Karpas-422 (cell line): ENCODE measurements at regions not wholly inside any gene's neighbourhood (a gene's known extent, or its start where the extent isn't known, plus 50 kb on each side); places are given as distances from the start of the nearest gene placed in this dataset.

Experiments used
- DNase-seq: peaks from one replicate; pipeline ENCODE4 v3.0.0-alpha.2; 2015
- H2AFZ ChIP-seq: fragments of 200-600 bp; sonication (generic); 2 replicates; pipeline ENCODE4 v1.6.1; 2014; ENCODE audit warnings: antibody characterized with exemption, low read length, mixed read lengths
- H3K27ac ChIP-seq: fragments of 200-600 bp; sonication (generic); 2 replicates; pipeline ENCODE4 v1.5.1; 2014; ENCODE audit warnings: mild to moderate bottlenecking, low read length, moderate library complexity
- H3K27me3 ChIP-seq: fragments of 200-600 bp; sonication (generic); 2 replicates; pipeline ENCODE4 v1.6.1; 2014; ENCODE audit warnings: low read length, mixed read lengths
- H3K36me3 ChIP-seq: fragments of 200-600 bp; sonication (generic); 2 replicates; pipeline ENCODE4 v1.6.1; 2014; ENCODE audit warnings: low read length, mixed read lengths; ENCODE audit not compliant: insufficient read depth
- H3K4me1 ChIP-seq: fragments of 200-600 bp; sonication (generic); 2 replicates; pipeline ENCODE4 v1.6.1; 2014; ENCODE audit warnings: mild to moderate bottlenecking, low read length, mixed read lengths
- H3K4me2 ChIP-seq: fragments of 200-600 bp; sonication (generic); 2 replicates; pipeline ENCODE4 v1.6.1; 2014; ENCODE audit warnings: low read length, low read depth, mild to moderate bottlenecking; ENCODE audit not compliant: poor library complexity, severe bottlenecking
- H3K4me3 ChIP-seq: fragments of 200-600 bp; sonication (generic); 2 replicates; pipeline ENCODE4 v1.5.1; 2014; ENCODE audit warnings: mild to moderate bottlenecking, antibody characterized with exemption, low read length, mixed read lengths
- H3K79me2 ChIP-seq: fragments of 200-600 bp; sonication (generic); 2 replicates; pipeline ENCODE4 v1.6.1; 2014; ENCODE audit warnings: mild to moderate bottlenecking, low read length, mixed read lengths
- H3K9ac ChIP-seq: fragments of 200-600 bp; sonication (generic); 2 replicates; pipeline ENCODE4 v1.6.0; 2014; ENCODE audit warnings: low read length
- H3K9me2 ChIP-seq: fragments of 200-600 bp; sonication (generic), shearing (Covaris generic); replicated peaks from 2 replicates; pipeline ENCODE4 v1.6.0; 2014; ENCODE audit warnings: mild to moderate bottlenecking, low read length, moderate library complexity; ENCODE audit not compliant: insufficient read depth
- H3K9me3 ChIP-seq: fragments of 300-700, 200-600 bp; sonication (generic); 2 replicates; pipeline ENCODE4 v1.6.1; 2014; ENCODE audit warnings: low read length, mixed read lengths
- H4K20me1 ChIP-seq: fragments of 200-600 bp; sonication (generic); 2 replicates; pipeline ENCODE4 v1.6.1; 2014; ENCODE audit warnings: mild to moderate bottlenecking, antibody characterized with exemption, low read length, low read depth; ENCODE audit not compliant: insufficient read depth

- H3K9me3 ChIP-seq = peaks cover 23% of the 10 kb centered on the region
- no peak overlapping the region for H3K27ac ChIP-seq
- H3K4me2 ChIP-seq = no peak overlapping the region
- H3K4me1 ChIP-seq = no peaks in the 10 kb centered on the region
- no peaks in the 10 kb centered on the region for H3K36me3 ChIP-seq
- no peak for DNase-seq
- H2AFZ ChIP-seq = no peak overlapping the region
- H3K27me3 ChIP-seq = no peaks in the 10 kb centered on the region
- H3K79me2 ChIP-seq = no peaks in the 10 kb centered on the region
- H4K20me1 ChIP-seq = no peaks in the 10 kb centered on the region
- H3K9me2 ChIP-seq = no peaks in the 10 kb centered on the region; the same call in 1 of the 2 replicates
- no peak overlapping the region for H3K9ac ChIP-seq
- H3K4me3 ChIP-seq = no peak overlapping the region
These were observed 325.4 kb upstream of the LINC00305 start for GRCh38 chr18:64474255-64474654.

DNA sequence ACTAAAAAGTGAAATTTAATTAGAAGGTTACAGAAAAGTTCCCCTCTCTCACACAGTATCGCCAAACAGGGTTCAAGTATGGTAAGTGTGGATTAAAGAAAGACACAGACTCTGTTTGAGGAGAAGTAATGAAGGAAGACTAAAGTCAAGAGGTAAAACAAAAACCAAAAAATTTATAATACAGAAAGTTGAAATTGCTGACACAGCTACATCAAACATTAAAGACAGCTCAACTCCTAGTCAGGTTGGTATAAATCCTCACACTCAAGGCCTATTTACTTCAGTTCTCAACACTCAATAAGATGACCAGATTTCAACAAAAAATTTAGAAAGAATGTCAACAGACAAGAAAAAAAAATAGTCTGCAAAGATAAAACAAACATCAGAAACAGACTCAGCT, 300.5 kb upstream of the LINC00305 start:
- Histone ChIP-seq H3K4me3 (no peak overlapping the region), H3K36me3 (no peaks in the 10 kb centered on the region), H2AFZ (no peak overlapping the region), H3K9me3 (peaks cover 5% of the 10 kb centered on the region; the same call in 1 of the 2 replicates), H3K27me3 (no peaks in the 10 kb centered on the region), H3K27ac (no peak overlapping the region), H3K9me2 (no peaks in the 10 kb centered on the region), H3K79me2 (no peaks in the 10 kb centered on the region), H3K4me1 (no peaks in the 10 kb centered on the region), H3K4me2 (no peak overlapping the region), H3K9ac (no peak overlapping the region), H4K20me1 (no peaks in the 10 kb centered on the region)
- no peak for DNase-seq

- Histone ChIP-seq H3K9me3 (peaks cover 5% of the 10 kb centered on the region; the same call in 1 of the 2 replicates), H3K4me1 (no peaks in the 10 kb centered on the region), H3K4me2 (no peak overlapping the region), H3K4me3 (no peak overlapping the region), H3K79me2 (no peaks in the 10 kb centered on the region), H3K9me2 (no peaks in the 10 kb centered on the region), H3K9ac (no peak overlapping the region), H3K27me3 (no peaks in the 10 kb centered on the region), H3K27ac (no peak overlapping the region), H4K20me1 (no peaks in the 10 kb centered on the region), H3K36me3 (no peaks in the 10 kb centered on the region), H2AFZ (no peak overlapping the region)
- no peak for DNase-seq
These were observed 295.9 kb upstream of the LINC00305 start for GRCh38 chr18:64444819-64445218.

GRCh38 chr18:64438178-64438577, 289.3 kb upstream of the LINC00305 start:
- H3K9me3 ChIP-seq = peaks cover 13% of the 10 kb centered on the region
- no peaks in the 10 kb centered on the region for H3K79me2 ChIP-seq
- H3K27me3 ChIP-seq = no peaks in the 10 kb centered on the region
- no peak overlapping the region for H3K27ac ChIP-seq
- no peaks in the 10 kb centered on the region for H4K20me1 ChIP-seq
- no peak overlapping the region for H3K9ac ChIP-seq
- H2AFZ ChIP-seq = no peak overlapping the region
- DNase-seq = no peak
- H3K4me1 ChIP-seq = no peaks in the 10 kb centered on the region
- H3K4me2 ChIP-seq = no peak overlapping the region
- H3K9me2 ChIP-seq = no peaks in the 10 kb centered on the region
- no peak overlapping the region for H3K4me3 ChIP-seq
- no peaks in the 10 kb centered on the region for H3K36me3 ChIP-seq

DNA sequence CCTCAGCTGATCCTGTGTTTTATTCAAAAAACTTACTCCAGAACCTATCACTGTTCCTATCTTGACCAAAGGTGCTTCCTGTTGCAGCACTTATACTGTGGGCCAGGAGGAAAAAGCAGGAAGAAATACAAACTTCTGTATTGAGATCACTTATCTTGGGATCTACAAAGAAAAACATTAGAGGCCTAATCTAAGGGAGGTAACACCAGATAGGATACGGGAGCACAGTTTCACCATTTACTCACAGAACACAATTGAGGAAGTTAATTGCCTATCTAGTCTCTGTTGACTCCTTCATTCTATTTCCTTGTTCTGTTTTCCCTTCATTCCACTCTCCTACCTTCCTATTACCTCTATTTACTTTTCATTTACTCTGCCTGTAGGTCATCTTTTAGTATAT, 287.2 kb upstream of the LINC00305 start:
- H2AFZ ChIP-seq = no peak overlapping the region

DNA sequence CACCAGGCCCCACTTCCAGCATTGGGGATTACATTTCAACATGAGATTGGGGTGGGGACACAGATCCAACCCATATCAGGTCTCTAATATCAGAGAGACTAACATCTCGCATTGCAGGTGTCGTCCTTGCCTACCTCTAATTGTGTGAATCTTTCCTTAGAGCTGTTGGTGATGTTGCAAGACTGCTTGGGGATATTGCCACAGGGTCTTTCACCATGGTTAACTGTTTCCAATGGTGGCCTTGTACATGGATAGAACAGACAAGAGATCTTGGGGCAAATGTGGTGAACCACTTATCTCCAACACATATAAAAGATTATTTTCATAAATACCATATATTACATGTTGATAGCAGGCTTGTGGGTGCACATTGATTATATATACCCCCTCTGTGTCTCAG, 270.3 kb upstream of the LINC00305 start:
- Histone ChIP-seq H3K27me3 (no peaks in the 10 kb centered on the region), H3K4me2 (no peak overlapping the region), H3K9me2 (0 out of 2 replicates have a peak, but pooled peaks cover 3% of the 10 kb centered on the region), H3K79me2 (no peaks in the 10 kb centered on the region), H3K27ac (no peak overlapping the region), H3K4me3 (no peak overlapping the region), H3K36me3 (no peaks in the 10 kb centered on the region), H3K4me1 (no peaks in the 10 kb centered on the region), H2AFZ (no peak overlapping the region), H3K9me3 (peaks cover 7% of the 10 kb centered on the region), H3K9ac (no peak overlapping the region), H4K20me1 (no peaks in the 10 kb centered on the region)
- no peak for DNase-seq

More for the DNA sequence above, 287.2 kb upstream of the LINC00305 start:
- H3K9me2 ChIP-seq = no peaks in the 10 kb centered on the region
- peaks cover 13% of the 10 kb centered on the region for H3K9me3 ChIP-seq
- DNase-seq = no peak
- no peak overlapping the region for H3K4me3 ChIP-seq
- H3K27ac ChIP-seq = no peak overlapping the region
- H3K27me3 ChIP-seq = no peaks in the 10 kb centered on the region
- H3K79me2 ChIP-seq = no peaks in the 10 kb centered on the region
- no peaks in the 10 kb centered on the region for H4K20me1 ChIP-seq
- no peak overlapping the region for H3K9ac ChIP-seq
- no peak overlapping the region for H3K4me2 ChIP-seq
- H3K36me3 ChIP-seq = no peaks in the 10 kb centered on the region
- H3K4me1 ChIP-seq = no peaks in the 10 kb centered on the region

- H2AFZ ChIP-seq = no peak overlapping the region
- H3K27me3 ChIP-seq = no peaks in the 10 kb centered on the region
- no peaks in the 10 kb centered on the region for H3K4me1 ChIP-seq
- no peak overlapping the region for H3K4me3 ChIP-seq
- no peaks in the 10 kb centered on the region for H3K9me3 ChIP-seq
- H3K36me3 ChIP-seq = no peaks in the 10 kb centered on the region
- no peak overlapping the region for H3K4me2 ChIP-seq
- no peak for DNase-seq
- no peaks in the 10 kb centered on the region for H3K79me2 ChIP-seq
- H3K9ac ChIP-seq = no peak overlapping the region
- no peaks in the 10 kb centered on the region for H3K9me2 ChIP-seq
- no peaks in the 10 kb centered on the region for H4K20me1 ChIP-seq
- no peak overlapping the region for H3K27ac ChIP-seq
These were observed 268.1 kb upstream of the LINC00305 start for GRCh38 chr18:64416990-64417389.

DNA sequence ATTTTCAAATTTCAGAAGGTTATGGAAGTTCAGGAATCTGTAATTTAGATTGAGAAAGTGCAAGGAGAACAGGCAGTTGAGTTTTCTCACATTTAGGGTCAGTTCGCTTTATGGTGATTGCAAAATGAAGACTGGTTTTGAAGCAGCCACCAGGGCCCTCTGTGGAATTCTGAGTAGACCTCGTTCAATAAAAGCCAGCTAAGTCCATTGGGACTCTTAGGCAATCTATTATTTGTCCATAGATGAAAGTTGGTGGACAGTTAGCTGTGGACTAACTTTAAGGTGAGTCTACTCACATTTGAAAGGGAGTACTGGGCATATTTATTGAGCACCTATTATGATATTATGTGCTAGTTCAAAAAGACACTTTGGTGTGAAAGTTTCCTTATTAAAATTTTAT, 266.3 kb upstream of the LINC00305 start:
- Histone ChIP-seq H3K36me3 (no peaks in the 10 kb centered on the region), H3K4me2 (no peak overlapping the region), H3K4me3 (no peak overlapping the region), H2AFZ (no peak overlapping the region), H3K79me2 (no peaks in the 10 kb centered on the region), H4K20me1 (no peaks in the 10 kb centered on the region), H3K27ac (no peak overlapping the region), H3K4me1 (no peaks in the 10 kb centered on the region), H3K9me3 (no peaks in the 10 kb centered on the region), H3K9me2 (no peaks in the 10 kb centered on the region), H3K27me3 (no peaks in the 10 kb centered on the region), H3K9ac (no peak overlapping the region)
- no peak for DNase-seq

DNA sequence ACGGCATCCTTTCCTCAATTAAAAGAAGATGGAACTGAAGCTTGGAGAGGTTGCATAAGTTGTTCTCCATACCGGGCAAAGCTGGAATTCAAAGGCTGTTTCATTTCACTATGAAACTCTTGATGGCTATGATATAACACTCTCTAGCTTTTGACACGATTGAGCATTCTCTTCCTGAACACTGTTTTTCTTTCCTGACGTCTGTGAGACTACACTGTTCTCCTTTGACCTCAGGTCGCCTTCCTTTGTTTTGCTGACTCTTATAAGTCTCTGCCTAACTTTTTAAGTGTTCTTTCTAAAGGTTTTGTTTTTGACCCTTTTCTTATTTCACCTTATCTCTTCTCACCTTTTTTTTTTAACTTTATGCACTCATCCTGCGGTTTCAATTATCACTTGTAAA, 261.8 kb upstream of the LINC00305 start:
- Histone ChIP-seq H3K4me3 (no peak overlapping the region), H3K9me2 (no peaks in the 10 kb centered on the region), H2AFZ (no peak overlapping the region), H3K9me3 (no peaks in the 10 kb centered on the region), H3K4me2 (no peak overlapping the region), H3K36me3 (no peaks in the 10 kb centered on the region), H3K9ac (no peak overlapping the region), H3K79me2 (no peaks in the 10 kb centered on the region), H4K20me1 (no peaks in the 10 kb centered on the region), H3K4me1 (no peaks in the 10 kb centered on the region), H3K27me3 (no peaks in the 10 kb centered on the region), H3K27ac (no peak overlapping the region)
- no peak for DNase-seq
